MM.1S (cell line): ENCODE measurements at regions not wholly inside any gene's neighbourhood (a gene's known extent, or its start where the extent isn't known, plus 50 kb on each side); places are given as distances from the start of the nearest gene placed in this dataset.

Experiments
- EZH2 ChIP-seq: fragments of 300-600 bp; sonication (generic); optimal IDR thresholded peaks from 2 replicates; pipeline ENCODE3; 2017; ENCODE audit warnings: low read depth, mild to moderate bottlenecking, antibody characterized with exemption, low read length, mixed read lengths
- EZH2phosphoT487 ChIP-seq: fragments of 300-600 bp; sonication (generic); IDR thresholded peaks from 2 replicates; pipeline ENCODE4 v1.6.1; 2018; ENCODE audit warnings: antibody characterized with exemption, low read length
- TF ChIP-seq, protein P1 (sequence below): fragments of 300-600 bp; sonication (generic); IDR thresholded peaks from 2 replicates; pipeline ENCODE4 v1.5.1; 2016; ENCODE audit warnings: antibody characterized with exemption, low read length, mixed read lengths

DNA sequence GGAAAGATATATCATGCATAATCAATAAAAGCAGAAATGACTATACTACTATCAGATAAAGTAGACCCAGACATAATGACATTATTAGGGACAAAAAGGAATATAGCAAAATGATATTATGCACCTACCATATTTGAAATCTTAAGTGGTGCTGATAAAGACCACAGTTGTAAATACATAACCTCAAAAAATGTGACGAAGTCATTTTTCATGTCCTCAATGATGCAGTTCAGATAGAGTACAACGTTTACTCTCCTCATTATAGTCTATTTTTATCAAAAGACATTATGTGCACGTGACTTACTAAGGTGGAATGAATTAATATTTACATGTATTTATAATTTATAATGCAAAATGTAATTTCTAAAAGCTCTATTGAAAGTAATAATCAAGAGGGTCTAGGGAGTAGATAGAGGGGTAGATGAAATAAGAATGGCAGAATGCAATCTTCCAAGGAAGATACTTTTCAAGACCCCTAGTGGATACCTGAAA lies 61.7 kb upstream of the TNFSF4 start:
- TF ChIP-seq, protein P1, sequence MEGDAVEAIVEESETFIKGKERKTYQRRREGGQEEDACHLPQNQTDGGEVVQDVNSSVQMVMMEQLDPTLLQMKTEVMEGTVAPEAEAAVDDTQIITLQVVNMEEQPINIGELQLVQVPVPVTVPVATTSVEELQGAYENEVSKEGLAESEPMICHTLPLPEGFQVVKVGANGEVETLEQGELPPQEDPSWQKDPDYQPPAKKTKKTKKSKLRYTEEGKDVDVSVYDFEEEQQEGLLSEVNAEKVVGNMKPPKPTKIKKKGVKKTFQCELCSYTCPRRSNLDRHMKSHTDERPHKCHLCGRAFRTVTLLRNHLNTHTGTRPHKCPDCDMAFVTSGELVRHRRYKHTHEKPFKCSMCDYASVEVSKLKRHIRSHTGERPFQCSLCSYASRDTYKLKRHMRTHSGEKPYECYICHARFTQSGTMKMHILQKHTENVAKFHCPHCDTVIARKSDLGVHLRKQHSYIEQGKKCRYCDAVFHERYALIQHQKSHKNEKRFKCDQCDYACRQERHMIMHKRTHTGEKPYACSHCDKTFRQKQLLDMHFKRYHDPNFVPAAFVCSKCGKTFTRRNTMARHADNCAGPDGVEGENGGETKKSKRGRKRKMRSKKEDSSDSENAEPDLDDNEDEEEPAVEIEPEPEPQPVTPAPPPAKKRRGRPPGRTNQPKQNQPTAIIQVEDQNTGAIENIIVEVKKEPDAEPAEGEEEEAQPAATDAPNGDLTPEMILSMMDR, result no peak
- TF ChIP-seq EZH2phosphoT487 (no peak), EZH2 (no peak)
